ENCODE measurements at regions not wholly inside any gene's neighbourhood (a gene's known extent, or its start where the extent isn't known, plus 50 kb on each side); places are given as distances from the start of the nearest gene placed in this dataset.

GRCh38 chr5:20445326-20445860 lies 457.4 kb upstream of the CDH18 start:
- no peak for DNase-seq (ENCODE audit: low read depth)

DNA sequence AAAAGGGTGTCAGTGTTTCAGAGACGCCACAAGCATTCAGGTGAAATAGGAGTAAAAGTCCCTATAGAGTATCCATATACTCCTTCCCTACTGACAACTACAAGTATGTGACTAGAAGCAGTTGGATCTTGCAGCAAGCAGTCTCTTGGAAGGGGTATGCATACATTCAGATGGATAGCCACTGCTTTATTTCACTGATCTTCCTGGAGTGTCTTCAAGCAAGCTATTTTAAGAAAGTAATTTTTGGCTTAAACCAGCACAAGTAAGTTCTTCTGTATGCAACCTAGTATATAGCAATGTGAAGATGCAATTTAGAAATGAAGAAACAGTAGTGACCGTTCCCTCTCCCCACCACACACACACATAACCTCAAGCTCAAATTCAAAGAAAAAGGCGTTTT lies 446.8 kb upstream of the CDH18 start:
- no peak for DNase-seq (ENCODE audit: low read depth)

DNA sequence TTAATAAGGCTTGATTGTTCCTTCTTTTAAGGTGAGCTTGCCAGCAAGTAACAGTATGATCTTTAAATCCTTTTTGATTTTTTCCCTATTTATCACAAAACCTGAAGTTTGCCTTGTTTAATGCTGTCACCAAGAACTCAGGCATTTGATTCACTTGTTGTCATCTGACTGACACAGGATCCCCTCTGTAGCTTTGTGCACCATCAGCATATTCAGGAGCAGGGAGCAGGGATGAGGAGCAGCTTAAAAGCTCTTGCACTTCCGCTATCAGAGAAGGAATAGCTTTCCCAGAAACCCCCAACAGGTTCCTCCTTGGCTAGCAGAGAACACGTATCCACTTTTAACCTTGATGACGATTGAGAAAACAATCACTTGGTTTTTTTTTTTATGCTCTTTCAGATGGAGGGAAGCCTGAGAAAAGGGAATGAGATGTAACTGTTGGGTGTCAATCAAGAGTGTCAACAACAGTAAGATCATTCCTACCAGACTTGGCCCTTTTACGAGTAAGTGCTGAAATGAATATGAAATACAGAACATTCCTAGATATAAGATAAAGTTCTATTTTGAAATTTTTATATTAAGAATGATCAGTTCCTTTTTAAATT lies 433.1 kb upstream of the CDH18 start:
- no peak for DNase-seq (ENCODE audit: low read depth)
